ENCODE measurements at regions not wholly inside any gene's neighbourhood (a gene's known extent, or its start where the extent isn't known, plus 50 kb on each side); places are given as distances from the start of the nearest gene placed in this dataset.

DNA sequence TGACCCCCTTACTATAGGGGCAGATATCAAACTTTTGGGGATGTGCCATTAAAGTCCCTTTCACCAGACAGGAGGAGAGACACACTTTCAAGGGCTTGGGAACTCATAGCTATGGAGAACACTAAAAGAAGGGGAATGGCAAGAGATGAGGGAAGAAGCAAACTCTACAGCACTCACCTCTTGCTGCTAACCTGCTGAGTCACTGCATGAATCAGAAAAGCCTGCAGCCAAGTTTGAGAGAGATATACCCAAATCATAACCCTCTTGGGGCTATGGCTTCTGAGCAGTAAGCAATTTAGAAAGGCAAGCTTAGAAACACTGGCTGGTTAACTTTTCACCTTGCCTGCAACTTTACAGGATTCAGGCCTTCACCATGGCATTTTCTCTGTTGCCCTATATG is 1028.0 kb downstream of the UQCRFS1 start:
- Histone ChIP-seq H3K27ac (ENCODE audit: insufficient read depth, low read depth, low read length) (no peak overlapping the region), H3K9me1 (replicated peaks; ENCODE audit: control insufficient read depth, extremely low read depth, insufficient read depth, low read length) (no peaks in the 10 kb centered on the region), H3K79me2 (ENCODE audit: control insufficient read depth, insufficient read depth, low read length) (no peaks in the 10 kb centered on the region), H3K4me3 (replicated peaks in 1 of 3; ENCODE audit: insufficient read depth in 1 of 3, low read depth in 1 of 3, low read length in 3 of 3) (no peak overlapping the region), H3K4me2 (ENCODE audit: insufficient read depth, low read length) (no peak overlapping the region), H3K36me3 (ENCODE audit: control insufficient read depth in 2 of 2, extremely low read depth in 1 of 2, insufficient read depth in 2 of 2, low read length in 2 of 2) (no peaks in the 10 kb centered on the region), H3K9me3 (replicated peaks; ENCODE audit: control insufficient read depth, insufficient read depth, low read length) (peaks cover 2% of the 10 kb centered on the region), H2AFZ (ENCODE audit: low read depth, low read length) (no peak overlapping the region), H4K20me1 (replicated peaks; ENCODE audit: control insufficient read depth, extremely low read depth, insufficient read depth, low read length) (no peaks in the 10 kb centered on the region), H3K9ac (replicated peaks; ENCODE audit: extremely low read depth, insufficient read depth, low read length) (no peak overlapping the region), H3K4me1 (ENCODE audit: control insufficient read depth, extremely low read depth, insufficient read depth, low read length) (no peaks in the 10 kb centered on the region), H3K27me3 (ENCODE audit: control insufficient read depth in 2 of 2, insufficient read depth in 2 of 2, low read length in 2 of 2) (no peaks in the 10 kb centered on the region)
- intact Hi-C loops (cut with micrococcal nuclease), result no loop called here
- TF ChIP-seq POLR2A (IDR thresholded peaks at IDR 0.05; ENCODE audit: low read depth, low read length) (no peak), EZH2 (IDR thresholded peaks at IDR 0.05; ENCODE audit: borderline replicate concordance, low read depth, low read length, severe bottlenecking) (no peak), JUN (IDR thresholded peaks at IDR 0.05; ENCODE audit: borderline replicate concordance, insufficient read depth, insufficient read length, low read depth) (no peak), POLR2AphosphoS5 (IDR thresholded peaks at IDR 0.05; ENCODE audit: insufficient read depth, low read depth, low read length) (no peak)
- TF ChIP-seq, protein P1, sequence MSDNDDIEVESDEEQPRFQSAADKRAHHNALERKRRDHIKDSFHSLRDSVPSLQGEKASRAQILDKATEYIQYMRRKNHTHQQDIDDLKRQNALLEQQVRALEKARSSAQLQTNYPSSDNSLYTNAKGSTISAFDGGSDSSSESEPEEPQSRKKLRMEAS (IDR thresholded peaks at IDR 0.05; ENCODE audit: insufficient read depth, insufficient read length), result no peak
- TF ChIP-seq, protein P2, sequence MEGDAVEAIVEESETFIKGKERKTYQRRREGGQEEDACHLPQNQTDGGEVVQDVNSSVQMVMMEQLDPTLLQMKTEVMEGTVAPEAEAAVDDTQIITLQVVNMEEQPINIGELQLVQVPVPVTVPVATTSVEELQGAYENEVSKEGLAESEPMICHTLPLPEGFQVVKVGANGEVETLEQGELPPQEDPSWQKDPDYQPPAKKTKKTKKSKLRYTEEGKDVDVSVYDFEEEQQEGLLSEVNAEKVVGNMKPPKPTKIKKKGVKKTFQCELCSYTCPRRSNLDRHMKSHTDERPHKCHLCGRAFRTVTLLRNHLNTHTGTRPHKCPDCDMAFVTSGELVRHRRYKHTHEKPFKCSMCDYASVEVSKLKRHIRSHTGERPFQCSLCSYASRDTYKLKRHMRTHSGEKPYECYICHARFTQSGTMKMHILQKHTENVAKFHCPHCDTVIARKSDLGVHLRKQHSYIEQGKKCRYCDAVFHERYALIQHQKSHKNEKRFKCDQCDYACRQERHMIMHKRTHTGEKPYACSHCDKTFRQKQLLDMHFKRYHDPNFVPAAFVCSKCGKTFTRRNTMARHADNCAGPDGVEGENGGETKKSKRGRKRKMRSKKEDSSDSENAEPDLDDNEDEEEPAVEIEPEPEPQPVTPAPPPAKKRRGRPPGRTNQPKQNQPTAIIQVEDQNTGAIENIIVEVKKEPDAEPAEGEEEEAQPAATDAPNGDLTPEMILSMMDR (IDR thresholded peaks at IDR 0.05; ENCODE audit: extremely low read depth in 1 of 2, insufficient read depth in 1 of 2, low read depth in 1 of 2, low read length in 2 of 2), result no peak
- CTCF ChIA-PET, result no interaction called here
- POLR2A ChIA-PET, result no interaction called here
- no TSS peak for BruUV-seq (replicated peaks)
- no peak for DNase-seq (ENCODE audit: low read depth, low spot score)
- no peak for FAIRE-seq
- dilution Hi-C loops (cut with MboI; ENCODE audit: extremely low pct_ligation_motif_present, low sequenced_read_pairs), result no loop called here

DNA sequence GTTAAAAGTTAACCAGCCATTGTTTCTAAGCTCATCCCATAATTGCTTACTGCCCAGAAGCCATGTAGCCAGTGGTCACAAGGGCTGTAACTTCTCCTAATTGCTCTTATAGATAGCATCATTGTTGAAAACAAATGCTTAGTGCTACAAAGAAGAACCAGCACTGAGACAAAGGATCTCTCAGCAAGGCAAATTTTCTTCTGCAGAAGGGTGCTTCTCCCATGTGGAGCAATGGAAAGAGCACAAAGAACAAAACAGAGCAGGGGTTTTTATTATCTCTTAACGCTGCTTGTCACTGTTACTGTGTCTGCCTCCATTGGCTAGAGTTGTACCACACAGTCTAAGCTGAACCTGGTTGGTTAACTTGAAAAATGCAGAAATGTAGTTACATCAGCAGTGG is 1036.8 kb downstream of the UQCRFS1 start:
- Histone ChIP-seq H3K4me1 (ENCODE audit: control insufficient read depth, extremely low read depth, insufficient read depth, low read length) (no peaks in the 10 kb centered on the region), H2AFZ (ENCODE audit: low read depth, low read length) (no peak overlapping the region), H3K27ac (ENCODE audit: insufficient read depth, low read depth, low read length) (no peak overlapping the region), H3K9me1 (replicated peaks; ENCODE audit: control insufficient read depth, extremely low read depth, insufficient read depth, low read length) (no peaks in the 10 kb centered on the region), H3K4me3 (replicated peaks in 1 of 3; ENCODE audit: insufficient read depth in 1 of 3, low read depth in 1 of 3, low read length in 3 of 3) (no peak overlapping the region), H3K27me3 (ENCODE audit: control insufficient read depth in 2 of 2, insufficient read depth in 2 of 2, low read length in 2 of 2) (no peaks in the 10 kb centered on the region), H3K4me2 (ENCODE audit: insufficient read depth, low read length) (no peak overlapping the region), H3K9me3 (replicated peaks; ENCODE audit: control insufficient read depth, insufficient read depth, low read length) (no peaks in the 10 kb centered on the region), H3K79me2 (ENCODE audit: control insufficient read depth, insufficient read depth, low read length) (no peaks in the 10 kb centered on the region), H3K9ac (replicated peaks; ENCODE audit: extremely low read depth, insufficient read depth, low read length) (no peak overlapping the region), H3K36me3 (ENCODE audit: control insufficient read depth in 2 of 2, extremely low read depth in 1 of 2, insufficient read depth in 2 of 2, low read length in 2 of 2) (no peaks in the 10 kb centered on the region), H4K20me1 (replicated peaks; ENCODE audit: control insufficient read depth, extremely low read depth, insufficient read depth, low read length) (no peaks in the 10 kb centered on the region)
- dilution Hi-C loops (cut with MboI; ENCODE audit: extremely low pct_ligation_motif_present, low sequenced_read_pairs), result no loop called here
- intact Hi-C loops (cut with micrococcal nuclease), result no loop called here
- ChIA-PET CTCF (no interaction called here), POLR2A (no interaction called here)
- no TSS peak for BruUV-seq (replicated peaks)
- FAIRE-seq, result no peak
- DNase-seq (ENCODE audit: low read depth, low spot score), result no peak
- no peak for TF ChIP-seq MYC (IDR thresholded peaks at IDR 0.05; ENCODE audit: low read depth, low read length)
- TF ChIP-seq, protein P2 (IDR thresholded peaks at IDR 0.05; ENCODE audit: extremely low read depth in 1 of 2, insufficient read depth in 1 of 2, low read depth in 1 of 2, low read length in 2 of 2), result no peak
- no peak for TF ChIP-seq POLR2A (IDR thresholded peaks at IDR 0.05; ENCODE audit: low read depth, low read length)
- no peak for TF ChIP-seq GATA2 (IDR thresholded peaks at IDR 0.05; ENCODE audit: insufficient read depth, insufficient read length, low read depth, low read length)

All from endothelial cell of umbilical vein (primary cell).